ENCODE measurements at regions not wholly inside any gene's neighbourhood (a gene's known extent, or its start where the extent isn't known, plus 50 kb on each side); places are given as distances from the start of the nearest gene placed in this dataset.
A peak's percentile ranks its signal among the peaks of the same experiment; 100 is the strongest.

GRCh38 chr9:126228111-126228780 lies 98.4 kb upstream of the MVB12B start:
- no peak for TF ChIP-seq CTCF (IDR thresholded peaks at IDR 0.05; ENCODE audit: low read depth, low read length)
- H3K4me3 ChIP-seq (ENCODE audit: low read depth, low read length): no peak overlapping the region
- in situ Hi-C loops (cut with HindIII; ENCODE audit: low sequenced_read_pairs): no loop called here
- no peak for DNase-seq (ENCODE audit: low read depth, low spot score)

- TF ChIP-seq CTCF (IDR thresholded peaks at IDR 0.05; ENCODE audit: low read depth, low read length): peak; percentile 96
- H3K4me3 ChIP-seq (ENCODE audit: low read depth, low read length): no peak overlapping the region
- peak; percentile 58 for DNase-seq (ENCODE audit: low read depth, low spot score)
- in situ Hi-C loops (cut with HindIII; ENCODE audit: low sequenced_read_pairs): no loop called here
These were observed 97.7 kb upstream of the MVB12B start for GRCh38 chr9:126228781-126229444.

GRCh38 chr9:126229501-126229900 lies 97.1 kb upstream of the MVB12B start:
- in situ Hi-C loops (cut with HindIII; ENCODE audit: low sequenced_read_pairs): no loop called here
- DNase-seq (ENCODE audit: low read depth, low spot score): no peak
- no peak for TF ChIP-seq CTCF (IDR thresholded peaks at IDR 0.05; ENCODE audit: low read depth, low read length)

GRCh38 chr9:126230692-126231091 lies 95.9 kb upstream of the MVB12B start:
- DNase-seq (ENCODE audit: low read depth, low spot score): no peak
- in situ Hi-C loops (cut with HindIII; ENCODE audit: low sequenced_read_pairs): no loop called here
- no peak for TF ChIP-seq CTCF (IDR thresholded peaks at IDR 0.05; ENCODE audit: low read depth, low read length)
- no peak overlapping the region for H3K4me3 ChIP-seq (ENCODE audit: low read depth, low read length)

More at GRCh38 chr9:126229501-126229900, 97.1 kb upstream of the MVB12B start:
- no peak overlapping the region for H3K4me3 ChIP-seq (ENCODE audit: low read depth, low read length)

- in situ Hi-C loops (cut with HindIII; ENCODE audit: low sequenced_read_pairs): no loop called here
- no peak for DNase-seq (ENCODE audit: low read depth, low spot score)
- TF ChIP-seq CTCF (IDR thresholded peaks at IDR 0.05; ENCODE audit: low read depth, low read length): no peak
- no peak overlapping the region for H3K4me3 ChIP-seq (ENCODE audit: low read depth, low read length)
These were observed 94.2 kb upstream of the MVB12B start for GRCh38 chr9:126232461-126232860.

- no peak for TF ChIP-seq CTCF (IDR thresholded peaks at IDR 0.05; ENCODE audit: low read depth, low read length)
- in situ Hi-C loops (cut with HindIII; ENCODE audit: low sequenced_read_pairs): no loop called here
These were observed 93.5 kb upstream of the MVB12B start for GRCh38 chr9:126233175-126233574.

More at GRCh38 chr9:126233175-126233574, 93.5 kb upstream of the MVB12B start:
- no peak overlapping the region for H3K4me3 ChIP-seq (ENCODE audit: low read depth, low read length)
- no peak for DNase-seq (ENCODE audit: low read depth, low spot score)

Measured in astrocyte of the spinal cord (primary cell).